Large intestine (tissue), 3 donors: ENCODE measurements at regions not wholly inside any gene's neighbourhood (a gene's known extent, or its start where the extent isn't known, plus 50 kb on each side); places are given as distances from the start of the nearest gene placed in this dataset.

Source experiments
- DNase-seq, 2 donors: peaks; one replicate each; pipeline versions ENCODE4 v3.0.0 to v3.0.0-alpha.2; 2013
- H3K27ac ChIP-seq: one replicate; pipeline ENCODE4 v1.5.1; 2013; ENCODE audit warnings: low read length
- H3K27me3 ChIP-seq: 2 replicates; pipeline ENCODE4 v1.6.1; 2013; ENCODE audit warnings: low read length; ENCODE audit not compliant: control insufficient read depth, insufficient read depth
- H3K36me3 ChIP-seq: 2 replicates; pipeline ENCODE4 v1.6.1; 2013; ENCODE audit warnings: low read length; ENCODE audit not compliant: control insufficient read depth, insufficient read depth
- H3K4me1 ChIP-seq: one replicate; pipeline ENCODE4 v1.6.1; 2013; ENCODE audit warnings: low read length; ENCODE audit not compliant: control insufficient read depth, insufficient read depth
- H3K4me3 ChIP-seq: one replicate; pipeline ENCODE4 v1.5.1; 2013; ENCODE audit warnings: low read length
- H3K9me3 ChIP-seq: one replicate; pipeline ENCODE4 v1.6.1; 2013; ENCODE audit warnings: mild to moderate bottlenecking, low read depth, low read length, moderate library complexity; ENCODE audit not compliant: control insufficient read depth
- WGBS: methylation state at CpG from one replicate; pipeline ENCODE4 v1.1.5; 2013; ENCODE audit warnings: low lambda C conversion rate; ENCODE audit not compliant: insufficient coverage; 5-methylcytosine and 5-hydroxymethylcytosine counted together

DNA sequence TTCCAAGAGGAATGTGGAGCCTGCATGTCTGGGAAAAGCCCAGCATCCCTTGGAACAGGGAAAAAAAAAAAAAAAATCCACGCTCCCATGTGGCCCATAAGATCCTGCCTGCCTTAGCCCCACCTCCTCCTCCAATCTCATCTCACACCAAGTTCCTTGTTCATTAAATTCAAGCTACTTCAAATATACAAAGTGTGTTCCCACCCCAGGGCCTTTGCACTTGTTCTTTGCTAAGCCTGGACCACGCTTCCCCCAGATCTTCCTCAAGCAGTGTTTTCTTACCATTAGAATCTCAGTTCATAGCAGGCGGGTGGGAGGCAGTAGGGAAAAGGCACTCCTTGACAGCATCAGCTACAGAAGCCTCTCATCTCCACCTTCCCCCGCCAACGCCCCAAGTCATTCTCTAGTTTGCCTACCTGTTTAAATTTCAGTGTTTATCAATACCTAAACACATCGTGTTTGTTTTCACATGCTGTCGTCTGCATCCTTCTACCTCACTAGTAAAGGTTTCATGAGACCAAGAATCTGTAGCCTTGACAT is 262.8 kb downstream of the FGFR2 start:
- Histone ChIP-seq H3K9me3 (no peaks in the 10 kb centered on the region), H3K4me3 (no peak overlapping the region), H3K27ac (no peak overlapping the region), H3K36me3 (no peaks in the 10 kb centered on the region), H3K27me3 (no peaks in the 10 kb centered on the region), H3K4me1 (peaks cover 9% of the 10 kb centered on the region)
- 17% methylated on average over 2 of the region's 7 CpGs for WGBS
- DNase-seq, result no peak

DNA sequence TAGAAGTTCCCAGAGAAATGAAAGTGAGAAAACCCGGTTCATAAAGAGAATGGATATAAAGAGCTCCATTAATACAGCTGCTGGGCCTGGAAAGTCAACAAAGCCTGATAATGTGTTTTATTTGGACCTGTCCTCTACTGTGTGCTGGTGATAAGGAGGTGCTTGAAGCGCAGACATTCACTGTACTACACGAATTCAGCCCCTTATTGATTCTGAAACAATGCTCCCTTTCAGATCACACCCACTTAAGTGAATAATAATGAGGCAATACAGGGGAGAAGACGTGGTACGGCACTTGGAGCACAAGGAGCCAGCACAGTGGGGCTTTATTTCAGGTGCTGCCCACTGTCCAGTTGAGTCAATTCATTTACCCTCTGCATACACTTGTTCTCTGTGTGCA is 260.8 kb downstream of the FGFR2 start:
- DNase-seq, result peak in 1 of 2 donors; percentile 59
- Histone ChIP-seq H3K9me3 (no peaks in the 10 kb centered on the region), H3K4me1 (peaks cover 7% of the 10 kb centered on the region), H3K27ac (no peak overlapping the region), H3K27me3 (no peaks in the 10 kb centered on the region), H3K4me3 (no peak overlapping the region), H3K36me3 (no peaks in the 10 kb centered on the region)
- WGBS, result no CpG with 5 or more reads among the region's 5 CpGs

DNA sequence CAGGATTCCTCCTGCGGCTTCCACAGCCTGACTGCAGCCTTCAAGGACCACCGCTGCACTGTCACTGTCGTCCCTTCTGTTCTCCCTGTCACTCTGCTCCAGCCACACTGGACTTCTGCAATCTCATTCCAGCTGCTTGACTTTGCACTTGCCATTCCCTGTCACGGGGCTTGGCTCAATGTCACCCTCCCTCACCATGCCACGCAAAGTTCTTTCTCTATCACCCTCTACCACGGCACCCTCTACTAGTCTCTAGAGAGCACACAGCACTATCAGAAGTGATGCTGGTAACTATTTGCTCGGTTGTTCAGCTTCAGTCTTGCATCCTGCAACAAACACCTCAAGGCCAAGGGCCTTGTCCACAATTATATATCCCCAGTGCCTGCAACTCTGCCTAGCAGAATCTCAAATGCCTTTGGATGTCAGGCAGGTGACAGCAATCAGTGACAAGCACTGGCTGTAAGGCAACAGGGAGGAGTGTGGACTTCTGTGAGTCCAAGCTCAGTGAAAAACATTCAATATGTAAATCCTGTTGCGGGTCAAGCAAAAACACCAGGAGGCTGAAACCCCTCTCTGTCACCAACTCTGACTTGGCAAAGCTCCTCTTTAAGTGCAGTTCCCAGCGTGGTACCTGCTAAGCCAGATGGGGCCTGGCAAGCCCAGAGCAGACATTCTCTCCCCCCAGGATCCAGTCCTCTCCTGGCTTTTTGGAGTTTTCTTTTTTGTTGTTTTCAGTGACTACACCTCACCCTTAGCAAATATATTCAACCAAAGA is 259.9 kb downstream of the FGFR2 start:
- H3K27me3 ChIP-seq, result no peaks in the 10 kb centered on the region
- no peaks in the 10 kb centered on the region for H3K9me3 ChIP-seq
- WGBS, result no CpG with 5 or more reads among the region's 9 CpGs
- peaks cover 7% of the 10 kb centered on the region for H3K4me1 ChIP-seq
- H3K27ac ChIP-seq, result no peak overlapping the region
- DNase-seq, result no peak
- no peaks in the 10 kb centered on the region for H3K36me3 ChIP-seq
- no peak overlapping the region for H3K4me3 ChIP-seq

DNA sequence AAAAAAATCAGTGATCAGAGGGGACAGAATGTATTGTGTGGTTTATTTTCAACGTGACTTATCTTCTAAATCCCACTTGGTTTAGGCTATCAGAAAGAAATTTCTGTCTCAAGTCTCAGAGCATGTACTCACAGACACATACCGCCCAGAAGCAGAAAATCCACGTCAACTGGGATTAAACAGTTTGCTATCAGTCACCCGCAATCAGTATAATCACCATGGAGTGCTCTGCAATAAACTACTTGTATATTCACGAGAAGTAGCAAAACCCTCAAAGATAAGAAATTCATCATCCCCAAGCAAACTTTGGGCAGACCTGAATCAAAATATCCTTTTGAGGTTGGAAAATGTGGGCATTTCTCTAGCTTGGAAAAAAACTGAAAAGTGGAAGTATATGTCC is 259.1 kb downstream of the FGFR2 start:
- no peak for DNase-seq
- Histone ChIP-seq H3K36me3 (no peaks in the 10 kb centered on the region), H3K4me3 (no peak overlapping the region), H3K4me1 (peaks cover 7% of the 10 kb centered on the region), H3K27me3 (no peaks in the 10 kb centered on the region), H3K9me3 (no peaks in the 10 kb centered on the region), H3K27ac (no peak overlapping the region)
- WGBS, result 22% methylated on average over 3 of the region's 5 CpGs

DNA sequence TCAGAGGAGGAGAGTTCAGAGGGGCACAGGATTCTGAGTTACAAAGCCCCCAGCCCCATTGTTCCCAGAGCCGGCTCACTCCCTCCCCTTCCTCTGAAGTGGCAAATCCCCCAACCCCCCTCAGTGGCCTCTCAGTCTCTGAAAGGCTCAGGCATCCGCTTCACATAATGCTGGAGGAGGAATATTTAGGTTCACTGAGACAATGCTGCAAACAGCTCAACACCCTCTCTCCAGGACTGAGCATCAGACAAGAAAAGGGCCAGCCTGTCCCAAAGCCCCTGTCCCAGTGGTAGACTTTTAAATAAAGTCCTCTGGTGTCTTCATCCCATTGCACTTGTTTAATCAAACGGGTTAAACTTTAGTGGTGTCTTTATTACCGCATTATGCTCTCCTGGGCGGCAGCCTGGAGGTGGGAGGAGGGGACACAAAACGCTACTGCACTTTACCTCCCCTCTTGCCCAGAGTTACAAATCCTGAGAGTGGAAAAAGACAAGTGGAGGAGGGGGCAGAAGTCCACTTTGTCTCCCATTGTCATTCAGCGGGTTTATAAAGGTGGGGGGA is 257.9 kb downstream of the FGFR2 start:
- no peak overlapping the region for H3K27ac ChIP-seq
- no peaks in the 10 kb centered on the region for H3K36me3 ChIP-seq
- no peaks in the 10 kb centered on the region for H3K27me3 ChIP-seq
- peaks cover 7% of the 10 kb centered on the region for H3K4me1 ChIP-seq
- H3K9me3 ChIP-seq, result no peaks in the 10 kb centered on the region
- no peak for DNase-seq
- no peak overlapping the region for H3K4me3 ChIP-seq
- WGBS, result no CpG with 5 or more reads among the region's 7 CpGs

DNA sequence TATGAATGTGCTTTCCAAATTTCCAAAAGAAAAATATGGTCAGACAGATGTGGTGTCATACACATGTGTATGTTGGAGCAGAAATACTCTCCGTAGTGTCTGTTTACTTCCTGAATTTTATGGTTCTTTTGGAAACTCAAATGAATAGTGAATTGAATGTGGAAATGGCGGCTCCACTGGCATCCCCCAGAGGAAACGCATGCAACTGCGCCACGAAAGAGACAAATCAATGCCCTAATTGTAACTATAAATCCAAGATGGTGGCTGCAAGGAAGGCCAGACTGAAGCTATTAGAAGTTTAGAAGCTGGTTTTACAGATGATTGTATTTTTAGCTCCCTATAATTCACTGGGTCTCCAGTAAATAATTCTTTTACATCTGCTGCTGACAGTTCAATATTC is 246.7 kb downstream of the FGFR2 start:
- Histone ChIP-seq H3K27ac (no peak overlapping the region), H3K9me3 (no peaks in the 10 kb centered on the region), H3K27me3 (no peaks in the 10 kb centered on the region), H3K4me1 (no peaks in the 10 kb centered on the region), H3K4me3 (no peak overlapping the region), H3K36me3 (no peaks in the 10 kb centered on the region)
- no peak for DNase-seq
- 100% methylated on average over 3 of the region's 5 CpGs for WGBS

DNA sequence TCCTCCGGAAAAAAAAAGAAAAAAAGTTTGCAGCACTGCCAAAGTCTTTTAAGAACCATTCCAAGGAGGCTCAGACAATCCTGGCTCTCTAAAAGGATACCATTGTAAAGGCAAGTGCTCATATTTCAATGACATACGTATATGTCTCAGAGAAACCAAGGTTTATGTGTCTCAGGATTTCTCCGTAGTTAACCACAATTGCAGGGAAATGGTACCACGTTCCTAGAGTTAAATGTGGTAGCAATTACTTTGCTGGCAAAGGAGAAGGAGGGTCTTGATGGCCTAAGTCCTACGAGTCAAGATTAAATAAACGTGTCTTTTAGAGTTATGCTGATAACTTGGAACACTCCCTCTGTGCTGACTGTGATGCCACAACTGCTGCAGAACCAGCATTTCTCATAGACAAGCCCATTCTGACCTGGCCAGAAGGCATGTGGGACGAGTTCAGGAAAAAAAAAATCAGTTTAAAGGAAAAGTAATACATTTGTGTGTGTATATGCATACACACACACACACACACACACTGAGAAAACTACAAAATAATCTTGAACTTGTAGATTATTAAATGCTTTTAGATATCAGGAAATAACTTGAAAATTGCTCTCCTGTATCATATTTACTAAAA is 245.9 kb downstream of the FGFR2 start:
- Histone ChIP-seq H3K27me3 (no peaks in the 10 kb centered on the region), H3K36me3 (no peaks in the 10 kb centered on the region), H3K4me3 (no peak overlapping the region), H3K27ac (no peak overlapping the region), H3K9me3 (no peaks in the 10 kb centered on the region), H3K4me1 (no peaks in the 10 kb centered on the region)
- no peak for DNase-seq
- WGBS, result no CpG with 5 or more reads among the region's 7 CpGs

DNA sequence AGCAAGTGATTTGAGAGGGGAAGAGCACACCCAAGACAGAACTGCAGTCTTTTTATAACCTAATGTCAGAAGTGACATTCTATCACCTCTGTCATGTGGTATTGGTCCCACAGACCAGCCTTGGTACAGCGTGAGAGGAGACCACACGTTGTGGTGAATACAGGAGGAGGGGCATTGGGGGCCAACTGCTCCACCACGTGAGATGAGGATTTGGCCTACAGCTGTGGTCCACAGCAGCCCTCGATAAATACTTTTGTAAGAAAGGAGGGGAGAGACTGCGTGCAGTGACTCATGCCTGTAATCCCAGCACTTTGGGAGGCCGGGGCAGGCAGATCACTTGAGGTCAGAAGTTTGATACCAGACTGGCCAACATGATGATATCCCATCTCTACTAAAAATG is 243.1 kb downstream of the FGFR2 start:
- DNase-seq, result no peak
- no peaks in the 10 kb centered on the region for H3K4me1 ChIP-seq
- WGBS, result no CpG with 5 or more reads among the region's 6 CpGs

DNA sequence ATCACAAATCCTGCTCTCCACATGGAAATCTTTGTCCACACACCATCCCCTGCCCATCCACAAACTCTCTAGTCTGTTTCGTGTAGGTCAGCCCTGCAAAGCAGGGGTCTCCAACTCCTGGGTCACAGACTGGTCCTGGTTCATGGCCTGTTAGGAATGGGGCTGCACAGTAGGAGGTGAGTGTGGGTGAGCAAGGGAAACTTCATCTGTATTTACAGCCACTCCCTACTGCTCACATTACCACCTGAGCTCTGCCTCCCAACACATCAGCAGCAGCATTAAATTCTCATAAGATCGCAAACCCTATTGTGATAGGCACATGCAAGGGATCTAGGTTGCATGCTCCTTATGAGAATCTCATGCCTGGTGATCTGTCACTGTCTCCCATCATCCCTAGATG is 242.1 kb downstream of the FGFR2 start:
- Histone ChIP-seq H3K27ac (no peak overlapping the region), H3K4me1 (no peaks in the 10 kb centered on the region), H3K27me3 (no peaks in the 10 kb centered on the region), H3K4me3 (no peak overlapping the region), H3K36me3 (no peaks in the 10 kb centered on the region), H3K9me3 (no peaks in the 10 kb centered on the region)
- no CpG with 5 or more reads among the region's 2 CpGs for WGBS
- DNase-seq, result no peak

More for the DNA sequence above, 243.1 kb downstream of the FGFR2 start:
- Histone ChIP-seq H3K36me3 (no peaks in the 10 kb centered on the region), H3K27ac (no peak overlapping the region), H3K27me3 (no peaks in the 10 kb centered on the region), H3K9me3 (no peaks in the 10 kb centered on the region), H3K4me3 (no peak overlapping the region)

DNA sequence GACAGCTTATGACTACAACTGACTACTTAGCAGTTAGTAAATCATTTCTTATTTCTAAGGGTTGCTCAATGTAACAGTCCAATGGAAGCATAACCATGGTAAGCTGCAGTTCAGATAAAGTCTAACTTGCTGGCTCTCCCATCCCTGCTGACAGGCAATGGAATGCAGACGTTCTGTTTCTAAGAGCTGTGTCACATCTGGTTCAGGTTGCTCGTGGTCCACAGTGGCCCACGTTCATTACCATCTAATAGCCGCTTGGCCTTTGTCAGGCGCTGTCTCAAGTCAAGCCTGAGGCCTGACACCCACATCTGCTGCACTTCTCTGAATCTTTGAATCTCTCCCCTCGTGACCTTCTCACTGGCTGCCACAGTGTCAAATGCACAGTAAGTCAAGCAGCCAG is 240.8 kb downstream of the FGFR2 start:
- no peaks in the 10 kb centered on the region for H3K9me3 ChIP-seq
- WGBS, result no CpG with 5 or more reads among the region's 6 CpGs
- DNase-seq, result peak; percentile 63 to 72

More for the DNA sequence above, 240.8 kb downstream of the FGFR2 start:
- peak overlapping the region; percentile 23 for H3K27ac ChIP-seq
- no peaks in the 10 kb centered on the region for H3K4me1 ChIP-seq
- H3K36me3 ChIP-seq, result no peaks in the 10 kb centered on the region
- H3K27me3 ChIP-seq, result no peaks in the 10 kb centered on the region
- no peak overlapping the region for H3K4me3 ChIP-seq
